Body of pancreas (tissue), 4 donors: ENCODE measurements at regions not wholly inside any gene's neighbourhood (a gene's known extent, or its start where the extent isn't known, plus 50 kb on each side); places are given as distances from the start of the nearest gene placed in this dataset.
A peak's percentile ranks its signal among the peaks of the same experiment; 100 is the strongest.

ENCODE experiments used
- ATAC-seq: fragments of 150-250 bp; one replicate; pipeline ENCODE4 v1.9.1; 2016
- DNase-seq, 4 donors: peaks; one replicate each; pipeline ENCODE4 v3.0.0-alpha.2; 2019
- H3K27ac ChIP-seq, 4 donors: fragments of 200-600 bp; sonication (generic); 1 replicate in 3 of 4; 2 replicates in 1 of 4; pipeline versions ENCODE4 v1.5.1 to v1.6.1; 2016 to 2019; ENCODE audit warnings: mild to moderate bottlenecking in 1 of 4, mixed read lengths in 1 of 4, moderate library complexity in 1 of 4
- H3K27me3 ChIP-seq, 2 donors: fragments of 200-600 bp; sonication (generic); one replicate each; pipeline ENCODE4 v1.6.0; 2016; ENCODE audit warnings: mild to moderate bottlenecking in 1 of 2
- H3K36me3 ChIP-seq, 2 donors: fragments of 200-600 bp; sonication (generic); replicated peaks in 1 of 2; 2 replicates each; pipeline ENCODE4 v1.5.1; 2016; ENCODE audit warnings: low read depth in 2 of 2; ENCODE audit not compliant: insufficient read depth in 1 of 2
- H3K4me1 ChIP-seq: fragments of 200-600 bp; sonication (generic); one replicate; pipeline ENCODE4 v1.6.0; 2016
- H3K4me3 ChIP-seq, 2 donors: fragments of 200-600 bp; sonication (generic); 1 replicate in 1 of 2; 2 replicates in 1 of 2; pipeline ENCODE4 v1.5.1; 2016 to 2019
- H3K9me3 ChIP-seq, 3 donors: fragments of 200-600 bp; sonication (generic); 1 replicate in 2 of 3; 2 replicates in 1 of 3; pipeline ENCODE4 v1.5.1; 2016
- CTCF ChIP-seq, 7 experiments: fragments of 450-650 bp in 4 of 7; fragments of 200-600 bp in 3 of 7; sonication (generic) in 3 of 7; IDR thresholded peaks; one replicate each; pipeline ENCODE4 v1.5.1; 2016 to 2019; ENCODE audit warnings: antibody characterized with exemption in 7 of 7
- POLR2A ChIP-seq, 3 donors: fragments of 450-650 bp; IDR thresholded peaks; one replicate each; pipeline ENCODE4 v1.6.1; 2016; ENCODE audit warnings: antibody characterized with exemption in 3 of 3, mild to moderate bottlenecking in 2 of 3
- WGBS, 2 donors: methylation state at CpG; one replicate each; pipeline ENCODE4 v1.1.5; 2017; 5-methylcytosine and 5-hydroxymethylcytosine counted together
- intact Hi-C: fragments of 100-400 bp; cut with DNase I; formaldehyde crosslinking; loops from one replicate; pipeline ENCODE4 v1.15.1; 2023

- DNase-seq: no peak
- Histone ChIP-seq H3K36me3 (no peaks in the 10 kb centered on the region), H3K4me3 (no peak overlapping the region), H3K4me1 (no peaks in the 10 kb centered on the region), H3K27me3 (no peaks in the 10 kb centered on the region), H3K9me3 (no peaks in the 10 kb centered on the region), H3K27ac (no peak overlapping the region)
- TF ChIP-seq POLR2A (IDR thresholded peaks at IDR 0.05): no peak
- no peak for TF ChIP-seq CTCF (IDR thresholded peaks at IDR 0.05)
- intact Hi-C loops: no loop called here
- ATAC-seq: no peak
These were observed 745.3 kb downstream of the C12orf50 start for GRCh38 chr12:87283886-87284285.

GRCh38 chr12:87283111-87283510 lies 746.1 kb downstream of the C12orf50 start:
- Histone ChIP-seq H3K36me3 (no peaks in the 10 kb centered on the region), H3K27me3 (no peaks in the 10 kb centered on the region), H3K4me1 (no peaks in the 10 kb centered on the region), H3K27ac (no peak overlapping the region), H3K9me3 (no peaks in the 10 kb centered on the region), H3K4me3 (no peak overlapping the region)
- intact Hi-C loops: no loop called here
- ATAC-seq: no peak
- TF ChIP-seq CTCF (IDR thresholded peaks at IDR 0.05): no peak
- no peak for TF ChIP-seq POLR2A (IDR thresholded peaks at IDR 0.05)
- no peak for DNase-seq

- intact Hi-C loops: no loop called here
- ATAC-seq: no peak
These were observed 748.3 kb downstream of the C12orf50 start for GRCh38 chr12:87280893-87281292.

GRCh38 chr12:87280356-87280755 lies 748.8 kb downstream of the C12orf50 start:
- Histone ChIP-seq H3K4me1 (no peaks in the 10 kb centered on the region), H3K4me3 (no peak overlapping the region), H3K9me3 (no peaks in the 10 kb centered on the region), H3K27ac (no peak overlapping the region), H3K27me3 (no peaks in the 10 kb centered on the region), H3K36me3 (no peaks in the 10 kb centered on the region)
- no peak for ATAC-seq
- no peak for DNase-seq
- TF ChIP-seq POLR2A (IDR thresholded peaks at IDR 0.05) (no peak), CTCF (IDR thresholded peaks at IDR 0.05) (no peak)
- WGBS, 2 donors: 56 to 76% methylated on average over 2 of the region's 2 CpGs
- intact Hi-C loops: no loop called here

More at GRCh38 chr12:87280893-87281292, 748.3 kb downstream of the C12orf50 start:
- 92 to 93% methylated on average over 1 of the region's 1 CpG for WGBS, 2 donors
- Histone ChIP-seq H3K9me3 (no peaks in the 10 kb centered on the region), H3K4me3 (no peak overlapping the region), H3K27me3 (no peaks in the 10 kb centered on the region), H3K36me3 (no peaks in the 10 kb centered on the region), H3K4me1 (no peaks in the 10 kb centered on the region), H3K27ac (no peak overlapping the region)
- DNase-seq: no peak
- TF ChIP-seq POLR2A (IDR thresholded peaks at IDR 0.05): no peak
- no peak for TF ChIP-seq CTCF (IDR thresholded peaks at IDR 0.05)

GRCh38 chr12:87274594-87275245 lies 754.5 kb downstream of the C12orf50 start:
- WGBS, 2 donors: 45 to 57% methylated on average over 4 of the region's 4 CpGs
- Histone ChIP-seq H3K36me3 (no peaks in the 10 kb centered on the region), H3K4me1 (no peaks in the 10 kb centered on the region), H3K4me3 (no peak overlapping the region), H3K9me3 (no peaks in the 10 kb centered on the region), H3K27ac (no peak overlapping the region), H3K27me3 (no peaks in the 10 kb centered on the region)
- peak in 6 of 7 experiments; percentile 26 to 53 (median 42) for TF ChIP-seq CTCF (IDR thresholded peaks at IDR 0.05)
- TF ChIP-seq POLR2A (IDR thresholded peaks at IDR 0.05): no peak
- DNase-seq (no peak), ATAC-seq (no peak)
- intact Hi-C loops: no loop called here
